ENCODE measurements at regions not wholly inside any gene's neighbourhood (a gene's known extent, or its start where the extent isn't known, plus 50 kb on each side); places are given as distances from the start of the nearest gene placed in this dataset.

- no peak for DNase-seq (ENCODE audit: low spot score)
Measured at GRCh38 chr17:36864827-36865430, 72.3 kb upstream of the LHX1 start.

GRCh38 chr17:36867716-36868341 is 69.4 kb upstream of the LHX1 start:
- DNase-seq (ENCODE audit: low spot score), result no peak

- DNase-seq (ENCODE audit: low spot score), result no peak
Measured at GRCh38 chr17:36868777-36869176, 68.5 kb upstream of the LHX1 start.

- no peak for DNase-seq (ENCODE audit: low spot score)
Measured at GRCh38 chr17:36869441-36869840, 67.8 kb upstream of the LHX1 start.

GRCh38 chr17:36869856-36870719 is 67.2 kb upstream of the LHX1 start:
- DNase-seq (ENCODE audit: low spot score), result no peak

GRCh38 chr17:36870720-36870999 is 66.6 kb upstream of the LHX1 start:
- no peak for DNase-seq (ENCODE audit: low spot score)

- no peak for DNase-seq (ENCODE audit: low spot score)
Measured at GRCh38 chr17:36875698-36876293, 61.5 kb upstream of the LHX1 start.

GRCh38 chr17:36876966-36877365 is 60.3 kb upstream of the LHX1 start:
- no peak for DNase-seq (ENCODE audit: low spot score)

GRCh38 chr17:36877771-36878170 is 59.5 kb upstream of the LHX1 start:
- no peak for DNase-seq (ENCODE audit: low spot score)

- DNase-seq (ENCODE audit: low spot score), result no peak
Measured at GRCh38 chr17:36878216-36878615, 59.1 kb upstream of the LHX1 start.

GRCh38 chr17:36879027-36879426 is 58.2 kb upstream of the LHX1 start:
- no peak for DNase-seq (ENCODE audit: low spot score)

- DNase-seq (ENCODE audit: low spot score), result no peak
Measured at GRCh38 chr17:36879624-36880131, 57.6 kb upstream of the LHX1 start.

GRCh38 chr17:36880268-36880905 is 56.9 kb upstream of the LHX1 start:
- DNase-seq (ENCODE audit: low spot score), result no peak

- no peak for DNase-seq (ENCODE audit: low spot score)
Measured at GRCh38 chr17:36881323-36881722, 56.0 kb upstream of the LHX1 start.

- DNase-seq (ENCODE audit: low spot score), result no peak
Measured at GRCh38 chr17:36884495-36885152, 52.7 kb upstream of the LHX1 start.

- DNase-seq (ENCODE audit: low spot score), result no peak
Measured at GRCh38 chr17:36885153-36885735, 52.0 kb upstream of the LHX1 start.

GRCh38 chr17:36885771-36886377 is 51.4 kb upstream of the LHX1 start:
- DNase-seq (ENCODE audit: low spot score), result no peak
